ENCODE measurements at regions not wholly inside any gene's neighbourhood (a gene's known extent, or its start where the extent isn't known, plus 50 kb on each side); places are given as distances from the start of the nearest gene placed in this dataset.

GRCh38 chr3:5063724-5064123 is 58.4 kb upstream of the ARL8B start:
- TF ChIP-seq CTCF (IDR thresholded peaks at IDR 0.05), result no peak
- TF ChIP-seq POLR2AphosphoS5 (IDR thresholded peaks at IDR 0.05; ENCODE audit: insufficient read depth in 1 of 2, low read depth in 1 of 2), result no peak
- no peak for TF ChIP-seq POLR2A (IDR thresholded peaks at IDR 0.05)
- no peak overlapping the region for H3K27ac ChIP-seq
- intact Hi-C loops (cut with DNase I), result no loop called here
- DNase-seq (ENCODE audit: extremely low spot score in 2 of 2), result no peak
- no peaks in the 10 kb centered on the region for H3K9me3 ChIP-seq
- no peak overlapping the region for H3K4me3 ChIP-seq
- H3K36me3 ChIP-seq, result no peaks in the 10 kb centered on the region
- H3K27me3 ChIP-seq, result no peaks in the 10 kb centered on the region
- peaks cover 9% of the 10 kb centered on the region for H3K4me1 ChIP-seq

DNA sequence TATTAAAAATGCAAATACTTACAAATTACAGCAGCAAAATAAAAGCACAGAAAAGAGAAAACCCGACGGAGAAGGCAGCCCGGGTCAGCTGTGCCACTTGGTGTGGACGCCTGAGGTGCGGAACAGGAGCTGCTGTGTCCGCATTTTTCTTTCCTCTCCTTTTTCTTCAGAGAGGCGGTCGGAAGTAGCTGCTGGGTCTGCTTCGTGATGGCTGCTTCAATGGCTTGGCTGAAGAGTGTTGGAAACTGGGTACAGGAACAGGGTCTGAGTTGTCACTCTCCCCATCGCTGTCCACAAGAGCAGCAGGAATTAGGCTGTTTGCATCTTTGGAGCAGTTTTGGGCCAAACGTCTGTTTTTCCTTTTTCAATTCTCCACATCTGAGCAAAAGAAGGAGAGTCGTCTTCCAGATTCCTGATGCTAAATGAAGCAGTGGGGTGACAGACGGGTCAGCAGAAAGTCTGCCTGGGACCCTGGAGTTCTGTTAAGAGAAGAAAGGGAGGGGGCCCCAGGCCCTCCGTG is 53.5 kb upstream of the ARL8B start:
- DNase-seq (ENCODE audit: extremely low spot score in 2 of 2), result no peak
- TF ChIP-seq CTCF (IDR thresholded peaks at IDR 0.05) (no peak), POLR2A (IDR thresholded peaks at IDR 0.05) (no peak), POLR2AphosphoS5 (IDR thresholded peaks at IDR 0.05; ENCODE audit: insufficient read depth in 1 of 2, low read depth in 1 of 2) (no peak)
- intact Hi-C loops (cut with DNase I), result no loop called here

GRCh38 chr3:5069627-5070026 is 52.5 kb upstream of the ARL8B start:
- no peak for DNase-seq (ENCODE audit: extremely low spot score in 2 of 2)
- intact Hi-C loops (cut with DNase I), result no loop called here
- H3K27me3 ChIP-seq, result no peaks in the 10 kb centered on the region
- no peaks in the 10 kb centered on the region for H3K9me3 ChIP-seq
- H3K27ac ChIP-seq, result no peak overlapping the region
- TF ChIP-seq POLR2AphosphoS5 (IDR thresholded peaks at IDR 0.05; ENCODE audit: insufficient read depth in 1 of 2, low read depth in 1 of 2) (no peak), POLR2A (IDR thresholded peaks at IDR 0.05) (no peak), CTCF (IDR thresholded peaks at IDR 0.05) (no peak)
- H3K36me3 ChIP-seq, result no peaks in the 10 kb centered on the region
- H3K4me3 ChIP-seq, result no peak overlapping the region
- H3K4me1 ChIP-seq, result peaks cover 17% of the 10 kb centered on the region

More for the DNA sequence above, 53.5 kb upstream of the ARL8B start:
- peaks cover 17% of the 10 kb centered on the region for H3K4me1 ChIP-seq
- H3K27ac ChIP-seq, result no peak overlapping the region
- H3K27me3 ChIP-seq, result no peaks in the 10 kb centered on the region
- no peaks in the 10 kb centered on the region for H3K9me3 ChIP-seq
- no peaks in the 10 kb centered on the region for H3K36me3 ChIP-seq
- H3K4me3 ChIP-seq, result no peak overlapping the region

DNA sequence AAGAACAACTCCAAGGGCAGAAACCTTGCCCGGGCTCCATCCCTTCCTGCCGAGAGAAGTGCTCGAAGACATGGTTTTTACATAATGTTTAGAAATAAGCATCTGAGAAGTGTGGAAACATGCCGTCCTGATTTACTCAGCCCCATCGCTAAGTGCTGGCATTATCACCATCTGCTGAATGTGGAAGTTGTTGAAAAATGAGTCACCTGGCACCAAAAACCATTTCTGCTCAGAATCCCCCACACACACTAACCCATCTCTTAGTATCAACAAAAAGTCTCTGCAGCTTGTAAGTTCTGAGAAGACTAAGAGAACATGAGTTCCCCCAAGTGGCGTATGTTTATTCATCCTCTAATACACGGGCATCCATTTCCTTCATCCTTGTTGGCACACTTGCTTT is 51.0 kb upstream of the ARL8B start:
- H3K27me3 ChIP-seq, result no peaks in the 10 kb centered on the region
- no peak for DNase-seq (ENCODE audit: extremely low spot score in 2 of 2)
- no peaks in the 10 kb centered on the region for H3K9me3 ChIP-seq
- intact Hi-C loops (cut with DNase I), result no loop called here
- TF ChIP-seq POLR2A (IDR thresholded peaks at IDR 0.05) (no peak), CTCF (IDR thresholded peaks at IDR 0.05) (peak in 1 of 3 experiments; percentile 19)
- H3K27ac ChIP-seq, result peak overlapping the region; percentile 44
- no peak overlapping the region for H3K4me3 ChIP-seq
- no peaks in the 10 kb centered on the region for H3K36me3 ChIP-seq
- H3K4me1 ChIP-seq, result peaks cover 17% of the 10 kb centered on the region

GRCh38 chr3:5072100-5072816 is 49.8 kb upstream of the ARL8B start:
- Histone ChIP-seq H3K36me3 (no peaks in the 10 kb centered on the region), H3K4me3 (no peak overlapping the region), H3K27ac (no peak overlapping the region), H3K9me3 (no peaks in the 10 kb centered on the region), H3K4me1 (peaks cover 17% of the 10 kb centered on the region), H3K27me3 (no peaks in the 10 kb centered on the region)
- no peak for DNase-seq (ENCODE audit: extremely low spot score in 2 of 2)
- intact Hi-C loops (cut with DNase I), result no loop called here
- TF ChIP-seq POLR2A (IDR thresholded peaks at IDR 0.05) (no peak), CTCF (IDR thresholded peaks at IDR 0.05) (no peak), POLR2AphosphoS5 (IDR thresholded peaks at IDR 0.05; ENCODE audit: insufficient read depth in 1 of 2, low read depth in 1 of 2) (peak in 1 of 2 donors; percentile 79)
